Esophagus muscularis mucosa (tissue), 4 donors: ENCODE measurements at regions not wholly inside any gene's neighbourhood (a gene's known extent, or its start where the extent isn't known, plus 50 kb on each side); places are given as distances from the start of the nearest gene placed in this dataset.

ENCODE experiments used
- DNase-seq: peaks from one replicate; pipeline ENCODE4 v3.0.0-alpha.2; 2017; ENCODE audit errors: extremely low spot score
- H3K27ac ChIP-seq, 4 donors: fragments of 200-600 bp; sonication (generic); replicated peaks in 1 of 4; 1 replicate in 3 of 4; 2 replicates in 1 of 4; pipeline ENCODE4 v1.5.1; 2016 to 2019; ENCODE audit warnings: mild to moderate bottlenecking in 1 of 4
- H3K27me3 ChIP-seq, 4 donors: fragments of 200-600 bp; sonication (generic); one replicate each; pipeline versions ENCODE4 v1.5.1 to v1.6.0; 2016 to 2019
- H3K36me3 ChIP-seq, 4 donors: fragments of 200-600 bp; sonication (generic); one replicate each; pipeline ENCODE4 v1.5.1; 2016 to 2019
- H3K4me1 ChIP-seq, 4 donors: fragments of 200-600 bp; sonication (generic); one replicate each; pipeline ENCODE4 v1.5.1; 2016 to 2019
- H3K4me3 ChIP-seq, 4 donors: fragments of 200-600 bp; sonication (generic); 1 replicate in 2 of 4; 2 replicates in 2 of 4; pipeline ENCODE4 v1.5.1; 2016 to 2019; ENCODE audit warnings: mild to moderate bottlenecking in 4 of 4, moderate library complexity in 1 of 4
- H3K9me3 ChIP-seq, 4 donors: fragments of 200-600 bp; sonication (generic); 1 replicate in 3 of 4; 2 replicates in 1 of 4; pipeline ENCODE4 v1.5.1; 2016 to 2019
- CTCF ChIP-seq, 3 experiments: fragments of 200-600 bp in 2 of 3; fragments of 450-650 bp in 1 of 3; sonication (generic) in 2 of 3; IDR thresholded peaks; one replicate each; pipeline ENCODE4 v1.5.1; 2017 to 2019; ENCODE audit warnings: antibody characterized with exemption in 3 of 3, mild to moderate bottlenecking in 2 of 3, moderate library complexity in 1 of 3
- EP300 ChIP-seq: sonication (generic); formaldehyde crosslinking; IDR thresholded peaks from one replicate; pipeline ENCODE4 v1.6.1; 2017; ENCODE audit warnings: antibody characterized with exemption
- POLR2A ChIP-seq: fragments of 450-650 bp; IDR thresholded peaks from one replicate; pipeline ENCODE4 v1.6.1; 2017; ENCODE audit warnings: antibody characterized with exemption, moderate library complexity, mild to moderate bottlenecking, low read depth
- POLR2AphosphoS5 ChIP-seq, 2 donors: sonication (generic); formaldehyde crosslinking; IDR thresholded peaks; one replicate each; pipeline ENCODE4 v1.6.1; 2017; ENCODE audit warnings: antibody characterized with exemption in 2 of 2
- WGBS: methylation state at CpG from one replicate; pipeline ENCODE4 v1.1.5; 2018; 5-methylcytosine and 5-hydroxymethylcytosine counted together
- intact Hi-C: fragments of 100-400 bp; cut with DNase I; formaldehyde crosslinking; loops from one replicate; pipeline ENCODE4 v1.15.1; 2023

GRCh38 chr1:58152697-58153096, 393.8 kb downstream of the OMA1 start:
- no peaks in the 10 kb centered on the region for H3K36me3 ChIP-seq
- no peak overlapping the region for H3K4me3 ChIP-seq
- H3K27ac ChIP-seq = no peak overlapping the region
- no peak for TF ChIP-seq EP300
- no peak for TF ChIP-seq POLR2AphosphoS5 (IDR thresholded peaks at IDR 0.05)
- no peak for TF ChIP-seq CTCF (IDR thresholded peaks at IDR 0.05)
- TF ChIP-seq POLR2A = no peak
- H3K27me3 ChIP-seq = no peaks in the 10 kb centered on the region
- H3K9me3 ChIP-seq = no peaks in the 10 kb centered on the region
- peaks cover 0 to 12% (median 0%) of the 10 kb centered on the region in 4 donors for H3K4me1 ChIP-seq
- intact Hi-C loops = no loop called here
- DNase-seq = no peak
- 89% methylated on average over 3 of the region's 3 CpGs for WGBS

- 61% methylated on average over 6 of the region's 6 CpGs for WGBS
- DNase-seq = no peak
- no peaks in the 10 kb centered on the region for H3K9me3 ChIP-seq
- peaks cover 0 to 4% (median 0%) of the 10 kb centered on the region in 4 donors for H3K4me1 ChIP-seq
- H3K27me3 ChIP-seq = no peaks in the 10 kb centered on the region
- TF ChIP-seq POLR2A = no peak
- TF ChIP-seq POLR2AphosphoS5 (IDR thresholded peaks at IDR 0.05) = no peak
- TF ChIP-seq CTCF (IDR thresholded peaks at IDR 0.05) = no peak
- TF ChIP-seq EP300 = no peak
- intact Hi-C loops = no loop called here
- H3K36me3 ChIP-seq = no peaks in the 10 kb centered on the region
- no peak overlapping the region for H3K4me3 ChIP-seq
- no peak overlapping the region for H3K27ac ChIP-seq
These were observed 397.2 kb downstream of the OMA1 start for GRCh38 chr1:58149271-58149812.

DNA sequence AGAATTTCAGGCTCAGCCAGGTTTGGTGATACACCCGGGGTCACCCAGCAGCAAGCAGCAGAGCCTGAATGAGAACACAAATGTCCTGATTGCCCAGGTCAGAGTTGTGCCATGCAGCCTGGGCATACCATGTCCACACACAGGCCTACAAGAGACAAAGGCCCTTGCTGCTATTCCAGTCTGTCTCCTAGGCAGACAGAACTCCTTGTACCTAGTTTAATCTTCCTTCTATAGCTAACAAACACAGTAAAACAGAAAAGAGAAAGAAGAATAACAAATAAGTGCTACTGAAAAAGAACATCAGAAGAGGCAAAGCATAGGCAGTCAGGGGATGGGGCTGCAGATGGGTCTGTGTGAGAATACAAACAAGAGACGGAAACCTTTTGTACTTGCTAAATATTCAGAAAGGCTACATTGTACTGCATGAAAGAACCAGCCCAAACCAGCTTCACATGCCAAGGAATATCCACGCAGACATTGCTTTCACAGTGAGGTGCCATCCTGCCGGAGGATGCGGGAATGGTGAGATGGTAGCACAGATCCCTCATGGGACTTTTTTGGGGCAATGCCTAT, 401.7 kb downstream of the OMA1 start:
- no peaks in the 10 kb centered on the region for H3K36me3 ChIP-seq
- no peaks in the 10 kb centered on the region for H3K9me3 ChIP-seq
- H3K4me3 ChIP-seq = no peak overlapping the region
- peaks cover 0 to 7% (median 2%) of the 10 kb centered on the region in 4 donors for H3K4me1 ChIP-seq
- no peak for DNase-seq
- intact Hi-C loops = no loop called here
- no peak overlapping the region for H3K27ac ChIP-seq
- no peak for TF ChIP-seq EP300
- no peak for TF ChIP-seq CTCF (IDR thresholded peaks at IDR 0.05)
- TF ChIP-seq POLR2AphosphoS5 (IDR thresholded peaks at IDR 0.05) = no peak
- TF ChIP-seq POLR2A = no peak
- 89% methylated on average over 5 of the region's 5 CpGs for WGBS
- H3K27me3 ChIP-seq = no peaks in the 10 kb centered on the region

GRCh38 chr1:58143972-58144697, 402.4 kb downstream of the OMA1 start:
- Histone ChIP-seq H3K9me3 (no peaks in the 10 kb centered on the region), H3K27ac (no peak overlapping the region), H3K27me3 (no peaks in the 10 kb centered on the region), H3K4me3 (no peak overlapping the region), H3K4me1 (peaks cover 0 to 7% (median 2%) of the 10 kb centered on the region in 4 donors), H3K36me3 (no peaks in the 10 kb centered on the region)
- intact Hi-C loops = no loop called here
- TF ChIP-seq EP300 = no peak
- no peak for TF ChIP-seq POLR2AphosphoS5 (IDR thresholded peaks at IDR 0.05)
- no peak for TF ChIP-seq CTCF (IDR thresholded peaks at IDR 0.05)
- no peak for TF ChIP-seq POLR2A
- WGBS = 52% methylated on average over 4 of the region's 4 CpGs
- DNase-seq = no peak
